Right cardiac atrium (tissue), 5 donors: ENCODE measurements at regions not wholly inside any gene's neighbourhood (a gene's known extent, or its start where the extent isn't known, plus 50 kb on each side); places are given as distances from the start of the nearest gene placed in this dataset.

Experiments used
- ATAC-seq, 2 donors: fragments of 200-7000 bp; cut with Tn5 transposase; one replicate each; pipeline versions ENCODE4 v1.8.0 to v1.9.1; 2020; ENCODE audit warnings: moderate library complexity in 2 of 2, mild to moderate bottlenecking in 1 of 2
- DNase-seq, 3 donors: peaks; one replicate each; pipeline ENCODE4 v3.0.0-alpha.2; 2020
- H3K27ac ChIP-seq: one replicate; pipeline ENCODE4 v1.5.1; 2013; ENCODE audit warnings: mild to moderate bottlenecking, low read length, control low read depth, moderate library complexity
- H3K27me3 ChIP-seq: one replicate; pipeline ENCODE4 v1.6.1; 2013; ENCODE audit not compliant: control insufficient read depth, insufficient read depth
- H3K4me1 ChIP-seq: one replicate; pipeline ENCODE4 v1.6.1; 2013; ENCODE audit warnings: low read length; ENCODE audit not compliant: control insufficient read depth, insufficient read depth
- H3K4me3 ChIP-seq: one replicate; pipeline ENCODE4 v1.5.1; 2013; ENCODE audit warnings: low read length, control low read depth
- H3K9me3 ChIP-seq: one replicate; pipeline ENCODE4 v1.6.1; 2013; ENCODE audit warnings: low read length; ENCODE audit not compliant: control insufficient read depth
- WGBS: extraction: QIAGEN DNeasy Blood & Tissue Kit; methylation state at CpG from one replicate; pipeline ENCODE4 v1.1.7; 2013; 5-methylcytosine and 5-hydroxymethylcytosine counted together
- intact Hi-C, 4 donors: fragments of 100-400 bp; cut with DNase I; formaldehyde crosslinking; loops; one replicate each; pipeline versions ENCODE4 v1.11.0 to v1.14.0; 2022 to 2023
- donor health status: healthy with polysubstance abuse.
- donor health status: DM: no; HTN: yes; CAD: no.
- donor health status: DM: no; HTN: no; CAD: no.
- donor health status: DM: no; HTN: yes; CAD: no; lungs with severe emphysema.
- donor health status: DM: yes; HTN: yes; CAD: no.

DNA sequence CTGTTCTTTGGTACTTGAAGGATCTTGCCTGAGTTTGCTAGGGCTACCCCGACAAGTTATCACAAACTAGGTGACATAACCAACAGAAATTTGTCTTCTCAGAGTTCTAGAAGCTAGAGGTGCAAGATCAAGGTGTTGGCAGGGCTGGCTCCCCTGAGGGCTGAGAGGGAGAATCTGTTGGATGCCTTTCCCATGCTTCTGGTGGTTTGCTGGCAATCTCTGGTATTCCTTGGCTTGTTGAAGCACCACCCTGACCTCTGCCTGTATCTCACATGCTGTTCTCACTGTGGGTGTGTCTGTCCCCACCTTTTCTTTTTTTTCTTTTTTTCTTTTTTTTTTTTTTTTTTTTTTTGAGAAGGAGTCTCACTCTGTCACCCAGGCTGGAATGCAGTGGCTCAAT lies 81.2 kb downstream of the VCPKMT start:
- H3K27ac ChIP-seq: no peak overlapping the region
- H3K27me3 ChIP-seq: no peaks in the 10 kb centered on the region
- H3K9me3 ChIP-seq: no peaks in the 10 kb centered on the region
- H3K4me1 ChIP-seq: peaks cover 4% of the 10 kb centered on the region
- no peak for ATAC-seq
- intact Hi-C loops: no loop called here
- WGBS: 96% methylated on average over 1 of the region's 1 CpG
- H3K4me3 ChIP-seq: no peak overlapping the region
- no peak for DNase-seq

DNA sequence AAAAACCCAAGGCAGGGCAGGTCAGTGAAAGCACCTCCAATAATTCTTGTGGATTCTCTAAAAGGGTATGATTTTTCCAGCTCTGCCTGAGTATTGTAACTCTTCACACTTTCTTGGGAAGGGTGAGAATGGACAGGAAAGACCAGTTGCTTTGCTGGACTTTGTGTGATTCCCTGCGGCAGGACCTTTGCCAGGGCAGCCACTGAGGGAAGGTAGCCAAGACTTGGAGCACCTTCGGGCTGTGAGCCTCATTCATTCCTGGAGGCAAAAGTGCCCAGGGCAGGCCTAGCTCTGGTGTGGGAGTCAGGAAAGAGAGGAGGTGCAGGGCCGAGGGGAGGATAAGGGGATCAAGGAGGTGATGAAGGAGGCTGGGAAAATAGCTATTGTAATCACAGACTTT lies 80.2 kb downstream of the VCPKMT start:
- 88% methylated on average over 3 of the region's 3 CpGs for WGBS
- ATAC-seq: no peak
- no peak overlapping the region for H3K4me3 ChIP-seq

DNA sequence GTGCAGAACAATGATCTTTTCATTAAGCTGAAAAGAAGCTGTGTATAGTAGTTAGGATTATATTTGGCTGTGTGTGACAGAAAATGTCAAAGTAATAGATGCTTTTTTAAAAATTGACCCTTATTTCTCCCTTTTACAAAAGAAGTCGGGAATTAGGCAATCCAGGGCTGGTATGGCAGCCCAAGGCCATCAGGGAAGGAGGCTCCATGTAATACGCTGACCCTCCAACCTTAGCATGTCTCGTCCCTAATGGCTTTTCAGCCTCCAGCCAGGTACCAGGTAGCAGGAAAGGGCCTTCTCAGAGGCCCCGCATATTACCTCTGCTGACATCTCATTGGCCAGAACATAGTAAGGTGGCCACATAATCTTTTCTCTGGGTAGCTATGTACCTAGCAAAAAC lies 79.7 kb downstream of the VCPKMT start:
- no peak overlapping the region for H3K4me3 ChIP-seq
- H3K4me1 ChIP-seq: peaks cover 4% of the 10 kb centered on the region
- no peak for ATAC-seq
- no peak overlapping the region for H3K27ac ChIP-seq
- intact Hi-C loops: no loop called here
- WGBS: 95% methylated on average over 4 of the region's 4 CpGs
- DNase-seq: no peak
- H3K9me3 ChIP-seq: no peaks in the 10 kb centered on the region
- no peaks in the 10 kb centered on the region for H3K27me3 ChIP-seq

More for the DNA sequence above, 80.2 kb downstream of the VCPKMT start:
- no peak overlapping the region for H3K27ac ChIP-seq
- intact Hi-C loops: no loop called here
- peaks cover 4% of the 10 kb centered on the region for H3K4me1 ChIP-seq
- DNase-seq: no peak
- H3K9me3 ChIP-seq: no peaks in the 10 kb centered on the region
- H3K27me3 ChIP-seq: no peaks in the 10 kb centered on the region

DNA sequence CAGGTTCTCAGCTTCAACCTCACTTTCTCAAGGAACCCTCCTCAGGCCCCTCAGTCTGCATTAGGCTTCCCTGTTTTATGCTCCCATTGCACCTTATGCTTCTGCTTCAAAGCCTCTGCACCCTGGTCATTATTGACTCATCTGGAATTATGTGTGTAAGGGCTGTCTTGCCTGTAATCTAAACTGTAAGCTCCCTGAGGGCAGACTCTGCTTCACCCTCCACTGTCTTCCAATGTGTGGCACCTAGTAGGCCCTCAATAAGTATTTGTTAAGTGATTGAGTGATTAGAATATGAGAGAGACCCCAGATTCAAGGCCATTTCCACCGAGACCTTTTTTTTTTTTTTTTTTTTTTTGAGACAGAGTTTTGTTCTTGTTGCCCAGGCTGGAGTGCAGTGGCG lies 79.1 kb downstream of the VCPKMT start:
- H3K9me3 ChIP-seq: no peaks in the 10 kb centered on the region
- WGBS: 98% methylated on average over 2 of the region's 2 CpGs
- ATAC-seq: no peak
- intact Hi-C loops: no loop called here
- DNase-seq: no peak
- H3K27ac ChIP-seq: no peak overlapping the region
- no peaks in the 10 kb centered on the region for H3K27me3 ChIP-seq
- peaks cover 1% of the 10 kb centered on the region for H3K4me1 ChIP-seq
- no peak overlapping the region for H3K4me3 ChIP-seq

DNA sequence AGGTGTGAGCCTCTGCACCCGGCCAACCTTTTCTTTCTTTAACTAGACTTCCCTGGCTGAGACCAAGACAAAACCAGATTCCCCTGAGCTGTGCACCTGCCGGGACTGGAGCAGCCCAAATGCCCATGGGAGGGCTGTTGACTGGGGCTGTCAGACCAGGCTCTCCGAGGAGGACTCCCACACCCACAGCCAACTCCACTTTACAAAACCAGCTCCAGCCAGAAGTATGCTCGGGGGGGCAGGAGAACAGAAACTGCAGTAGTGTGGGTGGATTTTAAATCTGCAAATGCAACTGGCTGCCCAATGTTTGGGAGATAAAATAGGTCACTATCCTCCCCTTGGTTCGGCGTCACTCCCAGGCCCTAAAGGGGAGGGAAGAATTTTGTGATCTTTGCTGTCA lies 78.5 kb downstream of the VCPKMT start:
- H3K9me3 ChIP-seq: no peaks in the 10 kb centered on the region
- no peak overlapping the region for H3K4me3 ChIP-seq
- intact Hi-C loops: no loop called here
- no peak for DNase-seq
- no peak for ATAC-seq
- WGBS: 62% methylated on average over 6 of the region's 6 CpGs
- H3K27me3 ChIP-seq: no peaks in the 10 kb centered on the region
- no peak overlapping the region for H3K27ac ChIP-seq
- no peaks in the 10 kb centered on the region for H3K4me1 ChIP-seq

DNA sequence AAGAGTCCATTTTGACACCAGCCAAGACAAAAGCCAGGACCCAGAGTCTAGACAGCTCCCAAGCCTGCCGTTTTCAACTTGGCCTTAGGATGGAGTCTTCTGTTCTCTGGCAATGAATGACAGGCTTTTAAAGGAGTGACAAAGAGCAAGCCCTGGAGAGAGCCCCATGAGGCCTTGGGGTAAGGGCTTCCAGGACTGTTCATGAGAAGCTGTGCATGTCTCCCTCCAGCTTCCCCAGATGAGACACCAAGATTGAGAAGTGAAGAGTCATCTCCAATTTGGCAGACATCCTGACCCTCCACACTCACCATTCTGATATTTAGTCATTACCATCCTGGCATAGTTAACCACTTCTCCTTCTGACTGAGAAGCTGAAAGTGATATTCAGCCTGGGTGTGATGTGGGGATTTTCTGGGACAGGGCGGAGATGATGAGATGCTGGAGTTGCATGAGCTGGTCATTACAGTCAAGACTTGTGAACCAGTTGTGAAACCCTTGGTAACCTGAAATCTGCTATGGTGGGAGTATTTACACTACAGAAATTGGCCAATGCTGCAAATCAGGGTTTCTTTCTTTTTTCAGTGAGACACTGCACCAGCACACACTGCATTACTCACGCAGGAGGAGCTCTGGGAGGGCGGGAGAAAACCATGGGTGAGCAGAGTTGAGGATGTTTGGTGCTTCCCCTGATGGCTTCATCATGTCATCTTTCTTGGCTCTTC lies 77.8 kb downstream of the VCPKMT start:
- intact Hi-C loops: no loop called here
- H3K27me3 ChIP-seq: no peaks in the 10 kb centered on the region
- ATAC-seq (peak; percentile 53 to 64), DNase-seq (no peak)
- H3K4me3 ChIP-seq: no peak overlapping the region
- no peak overlapping the region for H3K27ac ChIP-seq
- H3K9me3 ChIP-seq: no peaks in the 10 kb centered on the region
- peaks cover under 1% of the 10 kb centered on the region for H3K4me1 ChIP-seq
- 74% methylated on average over 4 of the region's 4 CpGs for WGBS

DNA sequence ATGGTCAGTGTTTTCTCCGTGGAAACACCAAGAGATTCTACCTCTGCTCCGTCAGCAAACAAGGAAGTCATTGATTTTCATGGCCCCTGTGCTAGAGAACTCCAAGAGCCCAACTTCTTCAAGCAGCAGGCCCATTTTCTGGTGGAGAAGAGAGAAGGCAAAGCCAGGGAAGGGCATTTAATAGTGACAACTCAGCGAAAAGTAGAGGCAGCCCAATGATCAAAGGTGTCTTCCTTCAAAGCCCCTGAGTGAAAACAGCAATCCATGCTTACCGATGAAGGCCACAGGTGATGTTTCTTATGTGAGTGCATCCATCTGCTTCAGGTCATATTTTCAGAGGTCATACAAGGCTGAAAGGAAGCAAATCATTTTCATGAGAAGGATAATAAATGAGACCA lies 77.3 kb downstream of the VCPKMT start:
- 89% methylated on average over 4 of the region's 4 CpGs for WGBS

DNA sequence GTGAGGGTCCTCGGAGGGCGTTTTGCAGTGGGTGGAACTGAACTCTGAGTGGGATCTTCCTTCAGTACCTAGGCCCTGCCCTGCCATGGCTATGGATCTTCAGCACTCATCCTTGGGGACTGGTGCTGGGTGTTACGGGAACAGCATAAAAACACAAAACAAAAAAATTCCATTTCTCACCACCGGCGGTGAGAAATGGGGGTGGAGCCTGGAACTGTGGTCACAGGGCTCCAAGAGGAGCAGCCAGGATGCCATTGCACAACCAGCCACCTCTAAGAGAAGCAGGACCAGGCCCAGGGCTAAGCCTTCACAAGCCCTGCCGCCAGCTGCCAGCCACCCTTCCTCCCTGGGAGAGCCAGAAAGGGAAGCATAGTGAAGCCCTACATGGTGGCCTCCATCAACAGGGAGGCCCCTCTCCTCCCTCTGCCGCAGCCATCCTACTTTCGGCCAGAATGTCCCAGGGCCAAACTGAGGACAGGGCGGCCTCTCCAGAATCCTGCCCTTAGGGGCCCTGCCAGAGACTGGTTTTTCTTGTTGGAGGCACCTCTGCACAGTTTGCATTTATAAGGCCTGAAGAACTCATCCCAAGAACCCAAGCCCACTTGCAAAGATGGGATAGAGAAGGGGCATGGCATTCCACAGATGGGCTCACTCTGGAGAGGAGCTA lies 76.5 kb downstream of the VCPKMT start:
- peak; percentile 53 to 73 (median 72) for DNase-seq
- no peak overlapping the region for H3K27ac ChIP-seq
- H3K4me1 ChIP-seq: peaks cover 6% of the 10 kb centered on the region
- WGBS: 85% methylated on average over 9 of the region's 9 CpGs
- intact Hi-C loops: no loop called here
- no peak overlapping the region for H3K4me3 ChIP-seq
- H3K9me3 ChIP-seq: no peaks in the 10 kb centered on the region
- no peaks in the 10 kb centered on the region for H3K27me3 ChIP-seq
- peak; percentile 32 to 45 for ATAC-seq

More for the DNA sequence above, 77.3 kb downstream of the VCPKMT start:
- DNase-seq (no peak), ATAC-seq (no peak)
- Histone ChIP-seq H3K4me1 (peaks cover 3% of the 10 kb centered on the region), H3K4me3 (no peak overlapping the region), H3K9me3 (no peaks in the 10 kb centered on the region), H3K27ac (no peak overlapping the region), H3K27me3 (no peaks in the 10 kb centered on the region)
- intact Hi-C loops: no loop called here

DNA sequence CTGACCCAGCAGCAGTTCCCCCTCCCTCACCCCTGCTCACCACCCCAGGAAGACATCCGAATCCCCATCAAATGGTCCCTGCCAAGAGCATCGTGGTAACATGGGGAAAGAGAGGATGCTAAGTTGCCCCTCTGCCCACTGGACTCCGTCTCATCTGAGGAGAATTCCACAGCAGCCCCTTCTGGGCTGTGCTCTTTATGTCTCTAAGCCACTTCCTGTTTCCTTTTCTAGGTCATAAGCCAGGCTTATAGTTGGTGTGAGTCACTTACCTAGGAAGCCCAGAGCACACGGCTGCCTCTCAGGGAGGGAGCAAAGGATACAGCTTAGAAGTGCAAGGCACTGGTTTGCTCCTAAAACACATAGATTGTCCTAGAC lies 76.0 kb downstream of the VCPKMT start:
- DNase-seq (no peak), ATAC-seq (peak; percentile 36 to 56)
- Histone ChIP-seq H3K27me3 (no peaks in the 10 kb centered on the region), H3K4me1 (peaks cover 11% of the 10 kb centered on the region), H3K4me3 (no peak overlapping the region), H3K9me3 (no peaks in the 10 kb centered on the region), H3K27ac (peak overlapping the region; percentile 35)
- intact Hi-C loops: no loop called here
- 57% methylated on average over 4 of the region's 4 CpGs for WGBS

DNA sequence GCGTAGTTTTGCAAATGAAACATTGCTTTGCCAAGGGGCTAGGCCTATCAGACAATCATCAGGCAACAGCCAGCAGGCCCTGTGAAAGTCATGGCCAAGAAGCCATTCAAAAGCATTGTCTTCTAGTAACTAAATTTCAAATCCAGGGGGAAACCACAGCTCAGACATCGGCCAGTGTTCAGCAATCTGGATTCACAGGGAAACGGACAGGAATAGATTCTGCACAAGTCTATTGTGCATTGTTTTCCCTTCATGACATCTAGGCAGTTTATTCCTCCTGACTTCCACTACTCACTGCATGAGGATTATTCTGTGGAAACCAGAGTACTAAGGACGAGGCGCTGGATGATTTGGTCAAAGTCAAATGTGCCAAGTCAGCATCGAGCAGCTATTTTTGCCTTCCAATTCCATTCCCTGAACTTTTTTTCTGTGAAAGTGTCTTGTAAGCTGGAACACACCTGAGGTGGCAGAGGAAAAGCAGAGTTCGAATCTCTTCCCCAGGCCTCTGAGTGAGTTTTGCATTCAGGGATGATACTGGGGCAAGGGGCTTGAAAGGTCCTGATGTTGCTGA lies 75.4 kb downstream of the VCPKMT start:
- DNase-seq (no peak), ATAC-seq (no peak)
- H3K27ac ChIP-seq: peak overlapping the region; percentile 35
- peaks cover 12% of the 10 kb centered on the region for H3K4me1 ChIP-seq
- WGBS: 67% methylated on average over 7 of the region's 7 CpGs
- no peak overlapping the region for H3K4me3 ChIP-seq
- no peaks in the 10 kb centered on the region for H3K9me3 ChIP-seq
- intact Hi-C loops: no loop called here
- no peaks in the 10 kb centered on the region for H3K27me3 ChIP-seq

DNA sequence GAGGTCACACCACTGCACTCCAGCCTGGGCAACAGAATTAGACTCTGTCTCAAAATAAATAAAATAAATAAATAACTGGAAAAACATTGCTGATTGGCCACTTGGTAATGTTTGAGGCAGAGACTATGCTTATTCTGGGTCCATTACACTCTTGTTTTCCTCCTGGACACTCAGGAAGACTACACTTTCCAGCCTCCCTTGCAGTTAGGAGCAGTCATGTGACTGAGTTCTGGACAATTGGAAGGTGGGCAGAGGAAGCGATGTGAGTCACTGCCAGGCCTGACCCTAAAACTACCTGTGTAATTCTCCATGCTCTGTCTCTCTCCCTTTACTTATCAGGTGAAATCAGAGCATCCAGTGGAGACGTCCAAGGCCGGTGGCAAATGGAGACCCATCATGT lies 74.4 kb downstream of the VCPKMT start:
- intact Hi-C loops: no loop called here
- WGBS: 97% methylated on average over 3 of the region's 3 CpGs
- Histone ChIP-seq H3K4me1 (peaks cover 12% of the 10 kb centered on the region), H3K27ac (no peak overlapping the region), H3K4me3 (no peak overlapping the region), H3K9me3 (no peaks in the 10 kb centered on the region), H3K27me3 (no peaks in the 10 kb centered on the region)
- ATAC-seq (no peak), DNase-seq (no peak)
